Skeletal muscle cell (primary cell): ENCODE measurements at regions not wholly inside any gene's neighbourhood (a gene's known extent, or its start where the extent isn't known, plus 50 kb on each side); places are given as distances from the start of the nearest gene placed in this dataset.
"Not testable (repeated sequence)": the region's sequence is repeated elsewhere in the genome, so short reads cannot be mapped to it uniquely, and the experiment has no call there.

Experiments
- DNase-seq: peaks from one replicate; pipeline ENCODE4 v3.0.0-alpha.2; 2010; ENCODE audit warnings: low read depth
- H3K4me3 ChIP-seq: 2 replicates; pipeline ENCODE4 v1.5.1; 2011; ENCODE audit warnings: low read depth, mild to moderate bottlenecking, control low read depth, low read length, moderate library complexity

DNA sequence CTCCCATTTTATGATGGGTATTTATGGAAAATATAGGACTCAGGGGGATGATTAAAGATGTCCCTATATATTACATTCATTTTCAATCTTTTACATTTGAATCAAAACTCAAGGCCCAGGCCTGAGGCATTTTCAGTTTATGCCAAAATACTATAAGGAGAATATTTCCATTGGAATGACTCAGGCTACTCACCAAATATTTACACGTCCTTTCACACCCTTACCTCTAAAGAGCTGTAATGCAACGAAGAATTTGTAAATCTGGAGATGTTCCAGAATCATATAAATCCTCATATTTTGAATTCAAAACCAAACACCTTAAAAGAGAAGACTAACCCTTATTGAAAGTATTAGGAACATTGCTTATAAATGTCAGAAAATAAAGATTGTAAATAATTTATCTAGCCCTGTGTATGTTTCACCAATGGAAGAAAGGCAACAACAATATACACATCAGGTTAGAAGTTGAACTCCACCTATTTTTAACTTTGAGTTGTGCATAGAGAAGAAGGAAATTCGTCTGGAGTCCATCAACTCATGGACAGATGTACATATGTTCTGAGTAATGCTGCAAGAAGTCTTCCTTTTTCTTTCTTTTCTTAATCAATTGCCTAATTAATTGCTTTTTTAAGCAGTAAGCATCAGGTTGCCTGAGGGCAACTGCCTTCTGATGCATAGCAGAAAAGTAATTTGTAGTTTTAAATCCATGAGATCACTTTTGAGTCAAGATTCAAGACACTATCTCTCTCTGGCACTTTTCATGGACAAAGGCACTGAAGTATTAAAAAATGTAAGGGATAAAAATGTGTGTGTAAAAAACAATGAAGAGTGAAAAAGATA is 579.3 kb upstream of the RGMB start:
- no peak for DNase-seq
- H3K4me3 ChIP-seq, result no peak overlapping the region

DNA sequence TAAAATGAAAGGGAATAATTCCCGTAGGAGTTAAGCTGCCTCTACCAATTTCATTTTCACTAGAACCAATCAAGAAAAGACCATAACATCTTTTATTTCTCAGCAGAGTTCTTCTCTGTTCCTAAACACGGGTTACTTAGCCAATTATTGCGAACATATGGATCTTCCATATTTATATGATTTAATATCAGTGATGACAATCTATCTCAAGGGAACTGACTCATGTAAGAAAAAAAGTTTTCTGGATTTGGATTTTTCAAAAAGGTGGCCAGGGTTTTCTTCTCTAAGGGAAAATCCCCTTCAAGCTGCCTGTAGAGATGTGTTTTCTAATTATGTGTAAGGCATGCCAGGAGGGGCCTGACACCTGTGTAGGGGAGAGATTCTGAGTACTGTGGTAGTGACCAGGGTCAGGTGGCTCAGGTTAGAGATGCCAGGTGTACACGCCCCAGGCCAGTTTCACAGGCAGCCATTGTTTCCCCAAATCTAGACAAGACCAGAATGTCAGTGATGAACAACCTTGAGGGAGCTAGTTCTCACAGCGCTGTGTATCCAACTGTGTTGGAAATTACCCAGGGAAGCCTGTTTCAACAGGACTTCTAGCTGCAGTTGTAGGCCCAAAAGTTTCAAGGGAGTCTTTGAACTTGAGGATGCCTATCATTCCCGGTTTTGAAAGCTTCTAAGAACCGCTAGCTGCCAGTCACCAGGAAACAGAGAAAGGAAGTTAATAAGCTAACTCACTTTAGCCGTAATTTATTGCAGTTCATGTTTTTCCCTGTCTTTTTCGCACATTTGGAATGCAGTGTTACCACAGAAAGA is 572.5 kb upstream of the RGMB start:
- peak; percentile 36 for DNase-seq

DNA sequence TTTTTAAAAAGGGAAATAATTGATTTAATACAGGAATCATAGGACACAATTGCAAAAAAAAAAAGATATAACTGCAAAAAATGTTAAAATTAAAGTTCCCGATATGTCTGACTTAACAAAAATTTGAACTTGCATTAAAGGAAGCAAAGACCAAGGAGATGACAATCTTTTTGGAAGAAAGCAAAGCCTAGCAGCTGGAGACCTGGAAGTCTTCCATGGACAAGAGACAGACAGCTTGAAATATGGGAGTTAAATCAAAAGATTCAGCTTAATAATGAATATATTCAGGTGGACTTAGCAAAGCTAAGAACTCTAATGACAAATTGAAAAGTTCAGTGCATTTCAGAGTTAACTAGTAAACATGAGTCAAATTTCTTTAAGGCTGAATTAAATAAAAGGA is 568.7 kb upstream of the RGMB start:
- no peak overlapping the region for H3K4me3 ChIP-seq
- no peak for DNase-seq

More for the DNA sequence above, 572.5 kb upstream of the RGMB start:
- H3K4me3 ChIP-seq, result no peak overlapping the region

DNA sequence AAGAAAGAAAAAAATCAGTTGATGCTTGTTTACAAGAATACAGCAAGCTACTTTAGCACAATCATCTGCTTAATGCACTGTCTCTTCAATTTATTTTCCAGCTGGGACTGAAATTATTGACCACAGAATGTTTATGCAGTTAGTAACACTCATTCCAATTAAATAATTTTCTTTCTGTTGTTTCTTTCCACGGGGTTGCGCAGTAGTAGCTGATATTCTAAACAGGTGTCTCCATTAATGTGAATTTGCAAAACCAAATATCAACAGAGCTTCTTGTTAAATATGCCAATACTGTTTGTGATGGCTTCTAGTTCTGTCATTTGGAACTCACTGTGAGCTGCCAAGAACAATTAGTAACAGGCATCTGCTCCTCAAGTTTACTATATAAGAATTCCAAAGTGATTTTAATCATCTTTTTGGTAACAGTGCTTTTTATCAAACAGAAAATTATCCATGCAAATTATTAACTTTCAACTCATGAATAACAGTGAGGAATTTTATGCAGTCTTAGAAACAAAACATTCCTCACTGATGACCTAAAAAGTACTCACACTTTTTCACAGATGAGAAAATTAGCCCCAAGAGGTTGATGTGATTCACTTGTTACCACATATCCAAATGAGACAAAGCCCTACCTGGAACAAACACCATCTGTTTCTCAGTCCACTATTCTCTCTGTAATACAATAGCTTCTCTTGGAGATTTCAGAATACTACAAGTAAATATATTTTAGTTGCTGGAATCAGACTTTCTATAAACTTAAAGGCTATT is 567.6 kb upstream of the RGMB start:
- peak; percentile 60 for DNase-seq
- no peak overlapping the region for H3K4me3 ChIP-seq

DNA sequence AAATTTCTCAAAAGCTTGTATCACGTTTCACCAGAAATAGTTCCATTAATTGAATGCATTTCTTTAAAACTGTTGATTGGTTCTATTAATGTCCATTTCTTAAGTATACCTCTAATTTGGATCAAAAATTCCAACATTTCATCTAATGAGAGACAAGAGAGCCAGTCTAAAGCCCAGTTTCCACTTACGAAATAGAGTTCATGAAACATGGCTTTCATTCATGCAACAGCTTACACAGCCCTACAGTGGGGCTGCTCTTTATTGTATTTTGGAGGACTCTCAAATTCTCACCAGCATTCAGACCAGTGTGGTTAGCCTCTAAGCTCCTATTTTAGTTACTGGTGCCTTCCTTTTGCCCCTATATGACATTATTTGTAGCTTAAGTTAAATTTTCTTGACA is 566.9 kb upstream of the RGMB start:
- no peak for DNase-seq

DNA sequence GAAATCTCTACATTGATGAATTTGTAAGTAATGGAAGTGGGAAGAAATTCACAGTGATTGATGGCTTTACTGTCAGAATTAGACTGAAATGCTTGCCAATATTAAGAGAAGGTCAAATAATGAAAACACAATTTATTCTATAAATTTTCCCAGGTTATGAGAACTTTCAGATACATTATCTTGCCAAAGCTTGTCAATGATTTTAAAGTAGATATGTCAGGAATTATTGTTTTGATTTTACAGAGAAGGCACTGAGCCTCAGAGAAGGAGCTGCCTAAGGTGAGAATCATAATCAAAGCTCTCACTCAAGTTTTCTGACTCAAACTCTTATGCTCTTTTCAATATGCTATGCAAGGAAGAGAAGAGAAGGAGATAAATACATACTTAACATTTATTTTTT is 564.0 kb upstream of the RGMB start:
- no peak overlapping the region for H3K4me3 ChIP-seq
- DNase-seq, result no peak

More for the DNA sequence above, 566.9 kb upstream of the RGMB start:
- no peak overlapping the region for H3K4me3 ChIP-seq

DNA sequence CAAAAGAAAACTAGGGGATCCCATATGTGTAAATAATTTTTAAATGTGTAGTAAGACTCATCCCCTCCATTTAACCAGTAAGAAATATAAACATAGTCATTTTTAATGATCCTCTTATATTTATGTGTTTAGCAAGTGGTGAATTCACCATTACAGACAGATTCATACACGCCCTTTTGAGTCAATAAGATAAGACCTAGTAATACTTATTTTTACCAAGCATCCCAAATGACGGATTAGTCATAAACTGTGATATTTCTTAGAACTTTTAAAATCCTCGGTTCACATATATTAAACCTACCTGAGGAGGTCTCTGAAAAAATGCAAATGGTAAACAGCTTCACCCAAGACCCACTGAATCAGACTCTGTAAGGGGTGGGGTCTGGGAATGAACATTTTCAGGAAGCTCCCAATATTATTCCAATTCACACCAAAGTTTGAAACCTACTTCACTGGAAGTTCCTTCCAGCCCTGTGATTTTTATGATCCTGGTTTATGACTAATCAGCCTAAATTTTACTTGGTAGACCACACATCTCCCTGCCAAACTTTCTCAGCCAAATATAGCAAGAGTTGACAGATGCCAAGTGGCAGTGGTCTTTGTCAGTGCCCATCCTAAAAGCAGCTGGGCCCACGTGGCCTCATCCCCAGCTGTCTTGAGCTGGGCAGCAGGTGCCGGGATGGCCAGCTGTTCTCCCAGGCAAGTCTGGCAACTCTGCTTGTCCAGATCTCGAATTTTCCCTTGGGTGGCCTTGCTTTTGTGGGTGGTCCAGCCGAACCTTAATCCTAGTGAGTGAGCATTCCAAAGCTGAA is 559.0 kb upstream of the RGMB start:
- peak; percentile 91 for DNase-seq
- H3K4me3 ChIP-seq, result no peak overlapping the region

DNA sequence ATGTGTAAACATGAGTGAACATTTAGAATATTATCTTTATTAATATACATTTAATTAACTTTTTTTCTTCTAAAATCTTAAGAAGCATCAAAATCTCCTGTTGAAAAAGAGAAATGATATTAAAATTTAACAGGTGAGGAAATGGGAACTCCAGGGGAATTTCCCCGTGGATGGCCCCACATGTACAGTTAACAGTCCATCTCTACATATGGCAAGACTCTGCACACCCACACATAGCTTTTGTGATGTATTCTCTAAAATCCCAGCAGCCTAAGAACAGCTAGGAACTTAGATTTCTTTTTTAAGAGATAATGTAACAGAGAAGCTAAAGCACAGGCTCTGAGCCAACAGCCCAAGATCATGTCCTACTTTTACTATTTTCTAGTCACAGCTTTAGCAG is 556.3 kb upstream of the RGMB start:
- DNase-seq, result no peak
- H3K4me3 ChIP-seq, result no peak overlapping the region

DNA sequence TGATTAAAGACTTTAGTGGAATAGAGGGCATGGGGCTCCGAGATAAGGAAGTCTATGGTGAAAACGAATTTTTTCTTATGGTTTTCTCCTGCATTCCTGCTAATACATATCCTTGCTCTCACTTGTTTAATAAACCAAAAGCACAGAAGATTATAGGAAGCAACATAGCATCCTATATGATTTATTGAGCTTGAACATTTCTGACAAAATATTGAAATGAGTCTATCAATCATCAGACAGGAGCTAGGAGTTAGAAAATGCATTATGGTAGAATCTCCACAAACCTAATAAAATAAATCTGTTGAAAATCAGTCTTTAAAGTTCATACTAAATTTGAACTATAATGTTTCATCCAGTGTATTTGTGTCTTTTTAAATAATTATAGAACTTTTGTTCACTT is 554.6 kb upstream of the RGMB start:
- no peak for DNase-seq
- H3K4me3 ChIP-seq, result no peak overlapping the region

DNA sequence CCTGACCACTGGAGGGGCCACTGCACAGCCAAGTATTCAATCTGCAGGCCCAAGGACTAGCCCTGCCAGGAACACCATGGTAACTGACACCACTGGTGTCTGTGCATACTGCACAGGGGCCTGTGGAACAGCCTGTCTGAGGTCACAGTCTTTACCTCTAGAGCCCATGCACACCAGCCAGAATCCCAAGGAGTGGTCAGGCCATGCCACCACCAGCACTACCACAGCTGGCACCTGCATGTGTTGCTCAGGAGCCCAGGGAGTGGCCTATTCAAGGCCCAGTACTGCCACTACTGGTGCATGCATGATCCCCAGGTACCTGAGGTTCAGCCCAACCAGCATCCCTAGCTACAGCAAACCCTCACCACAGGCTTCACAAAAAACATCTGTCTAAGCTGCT is 546.0 kb upstream of the RGMB start:
- DNase-seq, result no peak
- H3K4me3 ChIP-seq, result no peak overlapping the region

DNA sequence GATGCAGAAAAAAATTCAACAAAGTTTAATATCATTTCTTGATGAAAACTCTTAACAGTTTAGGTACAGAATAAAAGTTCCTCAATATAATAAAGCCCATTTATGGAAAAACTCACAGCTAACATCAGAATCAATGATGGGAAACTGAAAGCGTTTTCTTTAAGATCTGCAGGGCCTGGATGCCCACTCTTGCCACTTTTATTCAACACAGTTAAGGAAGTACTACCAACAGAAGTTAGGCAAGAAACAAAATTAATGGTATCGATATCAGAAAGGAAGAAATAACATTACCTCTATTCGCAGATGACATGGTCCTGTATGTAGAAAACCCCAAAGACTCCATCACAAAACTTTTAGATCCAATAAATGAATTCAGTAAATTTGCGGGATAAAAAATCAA is 542.4 kb upstream of the RGMB start:
- DNase-seq, result no peak
- no peak overlapping the region for H3K4me3 ChIP-seq

DNA sequence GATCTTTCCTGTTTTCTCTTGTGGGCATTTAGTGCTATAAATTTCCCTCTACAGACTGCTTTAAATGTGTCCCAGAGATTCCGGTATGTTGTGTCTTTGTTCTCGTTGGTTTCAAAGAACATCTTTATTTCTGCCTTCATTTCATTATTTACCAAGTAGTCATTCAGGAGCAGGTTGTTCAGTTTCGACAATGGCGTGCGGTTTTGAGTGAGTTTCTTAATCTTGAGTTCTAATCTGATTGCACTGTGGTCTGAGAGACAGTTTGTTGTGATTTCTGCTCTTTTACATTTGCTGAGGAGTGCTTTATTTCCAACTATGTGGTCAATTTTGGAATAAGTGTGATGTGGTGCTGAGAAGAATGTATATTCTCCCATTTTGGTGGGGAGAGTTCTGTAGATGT is 535.7 kb upstream of the RGMB start:
- H3K4me3 ChIP-seq, DNase-seq: not testable (repeated sequence)

DNA sequence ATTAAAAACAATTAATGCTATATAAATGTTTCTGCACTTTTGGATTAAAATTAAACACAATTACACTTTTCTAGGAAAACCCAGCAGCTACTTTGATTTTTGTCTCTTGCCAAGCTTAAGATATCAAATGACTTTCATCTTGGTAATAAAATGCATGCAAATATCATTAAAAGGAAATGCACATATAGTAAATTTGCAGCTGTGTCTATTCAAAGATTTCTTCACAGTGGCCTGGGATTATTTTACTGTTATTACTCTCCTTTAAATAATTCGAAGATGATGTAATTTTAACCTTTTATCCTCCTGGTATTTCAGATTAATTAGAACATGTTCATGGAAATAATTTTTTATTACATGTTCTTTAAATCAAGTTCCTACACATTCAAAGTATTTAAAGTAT is 529.5 kb upstream of the RGMB start:
- no peak for DNase-seq
- no peak overlapping the region for H3K4me3 ChIP-seq

DNA sequence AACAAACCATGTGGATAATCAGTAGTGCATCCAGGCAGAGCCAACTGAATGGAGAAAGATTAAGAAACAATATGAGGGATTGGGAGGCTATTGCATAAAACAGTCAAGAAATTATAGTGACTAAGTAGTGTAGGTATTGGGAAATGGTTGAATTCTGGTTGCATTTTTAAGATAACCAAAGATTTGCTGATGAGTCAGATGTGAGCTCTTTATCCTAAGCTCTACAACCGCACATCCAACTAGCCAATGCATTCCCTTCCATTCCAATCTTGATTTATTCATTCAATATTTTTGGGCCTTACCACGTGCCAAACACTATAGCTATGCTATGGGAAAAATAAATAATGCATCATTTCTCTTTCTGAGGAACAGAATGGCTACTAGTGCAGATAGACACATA is 524.5 kb upstream of the RGMB start:
- H3K4me3 ChIP-seq, result no peak overlapping the region
- DNase-seq, result peak; percentile 72

DNA sequence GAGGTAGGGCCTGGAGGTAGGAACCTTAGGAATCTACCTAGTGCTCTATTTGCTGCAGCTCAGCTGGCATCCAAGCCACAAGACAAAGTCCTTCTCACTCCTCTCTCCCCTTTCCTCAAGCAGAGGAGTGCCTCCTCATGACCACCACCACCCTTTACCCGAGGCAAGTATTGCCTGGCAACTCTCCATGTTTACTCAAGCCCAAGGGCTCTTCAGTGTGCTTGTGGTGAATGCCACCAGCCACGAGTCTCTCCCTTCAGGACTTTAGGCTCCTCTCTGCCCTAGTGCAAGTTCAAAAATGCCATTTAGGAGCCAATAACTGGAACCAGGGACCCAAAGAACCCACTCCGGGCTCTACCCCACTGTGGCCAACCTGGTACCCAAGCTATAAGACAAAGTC is 514.5 kb upstream of the RGMB start:
- H3K4me3 ChIP-seq, result no peak overlapping the region
- no peak for DNase-seq

DNA sequence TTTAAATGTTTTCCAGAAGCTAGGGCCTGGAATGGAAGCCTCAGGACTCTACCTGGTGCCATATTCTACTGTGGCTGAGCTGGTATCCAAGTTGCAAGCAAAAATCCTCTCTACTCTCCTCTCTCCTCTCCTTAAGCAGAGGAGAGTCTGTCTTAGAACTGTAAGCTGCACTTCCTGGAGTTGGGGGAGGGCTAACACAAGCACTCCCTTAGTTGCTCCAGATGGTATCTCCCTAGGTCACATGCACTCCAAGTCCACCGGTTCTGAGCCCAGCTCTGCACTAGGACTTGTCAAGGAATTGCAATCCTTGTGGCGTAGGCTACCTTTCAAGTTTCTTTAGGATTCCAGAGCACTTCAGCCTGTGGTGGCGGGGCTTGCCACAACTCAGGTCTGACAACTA is 513.9 kb upstream of the RGMB start:
- no peak overlapping the region for H3K4me3 ChIP-seq
- DNase-seq, result no peak

DNA sequence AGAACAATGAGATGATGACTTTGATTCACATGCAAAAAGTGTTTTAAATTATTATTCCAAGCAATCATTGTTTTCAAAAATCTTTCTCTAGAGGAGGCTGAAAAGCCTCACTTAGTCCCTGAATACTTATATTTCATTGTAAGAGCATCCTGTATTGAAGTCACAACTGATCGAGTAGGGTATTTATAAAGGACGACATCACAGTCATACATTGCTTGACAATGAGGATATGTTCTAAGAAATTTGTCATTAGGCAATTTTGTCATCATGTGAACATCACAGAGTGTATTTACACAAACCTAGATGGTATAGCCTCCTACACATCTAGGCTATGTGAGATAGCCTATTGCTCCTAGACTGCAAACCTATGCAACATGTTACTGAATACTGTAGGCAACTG is 510.4 kb upstream of the RGMB start:
- H3K4me3 ChIP-seq, result no peak overlapping the region
- no peak for DNase-seq

DNA sequence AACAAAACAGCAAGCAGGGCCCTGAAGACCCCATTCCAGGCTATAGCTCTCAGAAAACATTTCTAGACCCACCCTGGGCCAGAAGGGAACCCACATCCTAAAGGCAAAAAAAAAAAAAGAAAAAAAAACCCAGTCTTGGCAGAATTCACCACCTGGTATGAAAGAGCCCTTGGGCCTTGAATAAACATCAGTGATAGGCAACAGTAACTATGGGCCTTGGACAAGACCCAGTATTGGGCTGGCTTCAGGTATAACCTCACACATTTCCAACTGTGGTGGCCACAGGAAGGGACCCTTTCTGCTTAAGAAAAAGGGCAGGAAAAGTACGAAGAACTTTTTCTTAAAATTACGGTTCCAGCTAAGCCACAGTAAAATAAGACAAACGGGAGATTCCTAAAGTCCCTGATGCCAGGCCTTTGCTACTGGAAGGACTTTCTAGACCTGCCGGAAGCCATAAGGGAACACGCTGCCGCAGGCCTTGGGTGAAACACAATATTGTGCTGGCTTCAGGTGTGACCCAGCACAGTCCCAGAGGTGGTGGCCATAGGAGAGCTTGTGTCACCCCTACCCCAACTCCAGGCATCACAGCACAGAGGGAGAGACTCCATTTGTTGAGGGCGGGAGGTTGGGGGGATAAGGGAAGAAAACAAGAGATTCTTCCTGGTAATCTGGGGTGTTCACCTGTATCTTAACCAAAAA is 505.2 kb upstream of the RGMB start:
- no peak overlapping the region for H3K4me3 ChIP-seq
- DNase-seq, result no peak

DNA sequence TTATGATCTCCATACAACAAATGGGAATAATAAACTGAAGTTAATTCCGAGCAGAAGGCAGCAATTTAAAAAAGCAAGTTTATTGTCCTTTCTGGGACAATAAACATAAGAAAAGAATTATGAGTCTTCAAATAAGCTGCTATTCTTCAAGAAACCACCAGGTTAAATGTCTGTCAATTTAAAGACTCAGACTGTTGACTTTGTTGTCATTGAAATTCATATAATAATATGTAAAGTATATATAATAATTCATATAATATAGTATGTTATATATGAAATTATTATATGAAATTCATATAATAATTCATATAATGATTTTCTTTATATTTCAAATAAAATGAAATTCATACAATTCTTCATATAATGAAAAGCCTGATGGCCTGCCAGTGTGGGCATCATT is 497.5 kb upstream of the RGMB start:
- DNase-seq, result no peak

More for the DNA sequence above, 497.5 kb upstream of the RGMB start:
- no peak overlapping the region for H3K4me3 ChIP-seq
